HepG2 (cell line): ENCODE measurements at regions not wholly inside any gene's neighbourhood (a gene's known extent, or its start where the extent isn't known, plus 50 kb on each side); places are given as distances from the start of the nearest gene placed in this dataset.
"Not testable (repeated sequence)": the region's sequence is repeated elsewhere in the genome, so short reads cannot be mapped to it uniquely, and the experiment has no call there.

Source experiments
- ATAC-seq: fragments of 200-7000 bp; cut with Tn5 transposase; 3 replicates; pipeline ENCODE4 v1.9.1; 2020; ENCODE audit warnings: mild to moderate bottlenecking, moderate library complexity
- BruUV-seq: library from RNA; stranded (reverse); fragments of 400-500 nt; replicated peaks from 2 replicates; lab custom pipeline; 2021; lab: Mats Ljungman, UMichigan
- CTCF ChIA-PET: fragments of 300-600 bp; formaldehyde crosslinking; extraction: SDS; loops from one replicate; lab custom pipeline; 2021; ENCODE audit warnings: low total read pairs, inconsistent platforms, low intra/inter-chr PET ratio; lab: Yijun Ruan, JAX
- POLR2A ChIA-PET: fragments of 350-600 bp; sonication (Branson Sonifier 250); formaldehyde crosslinking; loops from one replicate; lab custom pipeline; 2020; ENCODE audit warnings: antibody characterized with exemption, inconsistent platforms; lab: Yijun Ruan, JAX
- DNase-seq: peaks from one replicate; pipeline ENCODE4 v3.0.0-alpha.2; 2015; ENCODE audit warnings: low spot score
- FAIRE-seq: peaks from 3 replicates; lab custom pipeline; 2011; peaks lifted over from hg19 to GRCh38; lab: Jason Lieb, UNC
- H2AFZ ChIP-seq: one replicate; pipeline ENCODE4 v1.6.1; 2011; ENCODE audit warnings: low read length, inconsistent platforms
- H3K27ac ChIP-seq: fragments of 300-600 bp; 3 replicates; pipeline ENCODE4 v1.8.0; 2011; ENCODE audit warnings: mixed run types, mild to moderate bottlenecking, mixed read lengths, low read length, inconsistent platforms; ENCODE audit not compliant: insufficient read depth; ENCODE audit errors: extremely low read length
- H3K27me3 ChIP-seq, 2 experiments: fragments of 200-600 bp in 1 of 2; 2 replicates in 1 of 2; 3 replicates in 1 of 2; pipeline versions ENCODE4 v1.6.0 to v1.8.0; 2011; ENCODE audit warnings: low read length in 2 of 2, mild to moderate bottlenecking in 2 of 2, moderate library complexity in 2 of 2, inconsistent platforms in 1 of 2; ENCODE audit not compliant: insufficient read depth in 2 of 2, control insufficient read depth in 1 of 2
- H3K36me3 ChIP-seq, 2 experiments: fragments of 200-600 bp in 1 of 2; replicated peaks in 1 of 2; 2 replicates in 1 of 2; 3 replicates in 1 of 2; pipeline versions ENCODE4 v1.5.1 to v1.8.0; 2011; ENCODE audit warnings: low read length in 2 of 2, inconsistent platforms in 1 of 2; ENCODE audit not compliant: insufficient read depth in 2 of 2, control insufficient read depth in 1 of 2
- H3K4me1 ChIP-seq: 2 replicates; pipeline ENCODE4 v1.5.1; 2012; ENCODE audit warnings: low read length, inconsistent platforms; ENCODE audit not compliant: insufficient read depth
- H3K4me2 ChIP-seq: 2 replicates; pipeline ENCODE4 v1.6.0; 2011; ENCODE audit warnings: low read depth, low read length, inconsistent platforms
- H3K4me3 ChIP-seq, 3 experiments: fragments of 200-600 bp in 1 of 3; sonication (generic), shearing (Covaris generic) in 1 of 3; replicated peaks in 1 of 3; 2 replicates each; pipeline ENCODE4 v1.5.1; 2011 to 2016; ENCODE audit warnings: low read length in 3 of 3, inconsistent platforms in 2 of 3, low read depth in 2 of 3, mild to moderate bottlenecking in 2 of 3, control low read depth in 1 of 3, mixed read lengths in 1 of 3; ENCODE audit not compliant: insufficient read depth in 1 of 3
- H3K79me2 ChIP-seq: one replicate; pipeline ENCODE4 v1.6.1; 2011; ENCODE audit warnings: low read length, inconsistent platforms; ENCODE audit not compliant: insufficient read depth
- H3K9ac ChIP-seq: 2 replicates; pipeline ENCODE4 v1.6.0; 2011; ENCODE audit warnings: mild to moderate bottlenecking, low read depth, low read length, inconsistent platforms; ENCODE audit not compliant: insufficient read depth
- H3K9me3 ChIP-seq: 2 replicates; pipeline ENCODE4 v1.5.1; 2012; ENCODE audit warnings: mild to moderate bottlenecking, low read length
- H4K20me1 ChIP-seq: 2 replicates; pipeline ENCODE4 v1.6.0; 2011; ENCODE audit warnings: inconsistent platforms, mild to moderate bottlenecking, low read length, moderate library complexity; ENCODE audit not compliant: insufficient read depth
- WGBS: methylation state at CpG from one replicate; pipeline ENCODE4 v1.1.6; 2017; ENCODE audit warnings: low lambda C conversion rate; 5-methylcytosine and 5-hydroxymethylcytosine counted together
- in situ Hi-C: cut with HindIII; loops from 2 replicates; pipeline ENCODE4 v1.10.0; 2017; ENCODE audit warnings: low pct_unique_long_range_greater_than_20kb; ENCODE audit not compliant: extremely low pct_ligation_motif_present
- intact Hi-C: fragments of 100-400 bp; cut with micrococcal nuclease; formaldehyde crosslinking; loops from one replicate; pipeline ENCODE4 v1.10.0; 2022; ENCODE audit not compliant: unreplicated experiment

GRCh38 chrY:18393633-18394032 lies 152.9 kb upstream of the HSFY1 start:
- H3K9me3 ChIP-seq, H3K4me3 ChIP-seq, DNase-seq, H3K4me1 ChIP-seq, BruUV-seq, POLR2A ChIA-PET, CTCF ChIA-PET, H4K20me1 ChIP-seq, ATAC-seq, H3K36me3 ChIP-seq, H3K27me3 ChIP-seq, H3K79me2 ChIP-seq, H2AFZ ChIP-seq, FAIRE-seq, intact Hi-C loops, in situ Hi-C loops, H3K4me2 ChIP-seq, H3K9ac ChIP-seq, H3K27ac ChIP-seq: not testable (repeated sequence)
- no CpG with 5 or more reads among the region's 3 CpGs for WGBS

- FAIRE-seq, intact Hi-C loops, H3K4me1 ChIP-seq, POLR2A ChIA-PET, H3K36me3 ChIP-seq, BruUV-seq, ATAC-seq, H2AFZ ChIP-seq, H3K27me3 ChIP-seq, H3K4me2 ChIP-seq, H3K4me3 ChIP-seq, H3K79me2 ChIP-seq, H3K9me3 ChIP-seq, H3K27ac ChIP-seq, in situ Hi-C loops, H4K20me1 ChIP-seq, DNase-seq, H3K9ac ChIP-seq, CTCF ChIA-PET: not testable (repeated sequence)
Observed at GRCh38 chrY:18420846-18421245, 125.7 kb upstream of the HSFY1 start.

GRCh38 chrY:18421457-18421856 lies 125.1 kb upstream of the HSFY1 start:
- DNase-seq, H2AFZ ChIP-seq, intact Hi-C loops, H3K9ac ChIP-seq, ATAC-seq, POLR2A ChIA-PET, CTCF ChIA-PET, H3K36me3 ChIP-seq, H3K27ac ChIP-seq, H3K4me3 ChIP-seq, H3K27me3 ChIP-seq, H3K79me2 ChIP-seq, H4K20me1 ChIP-seq, H3K4me2 ChIP-seq, FAIRE-seq, in situ Hi-C loops, BruUV-seq, H3K4me1 ChIP-seq, H3K9me3 ChIP-seq: not testable (repeated sequence)
- WGBS = no CpG with 5 or more reads among the region's 1 CpG

GRCh38 chrY:18423970-18424608 lies 122.4 kb upstream of the HSFY1 start:
- FAIRE-seq = peak; percentile 51

More at GRCh38 chrY:18423970-18424608, 122.4 kb upstream of the HSFY1 start:
- POLR2A ChIA-PET, H3K27ac ChIP-seq, DNase-seq, CTCF ChIA-PET, in situ Hi-C loops, H3K9ac ChIP-seq, H3K36me3 ChIP-seq, intact Hi-C loops, H3K4me3 ChIP-seq, H4K20me1 ChIP-seq, H3K9me3 ChIP-seq, H2AFZ ChIP-seq, H3K79me2 ChIP-seq, BruUV-seq, H3K4me2 ChIP-seq, H3K4me1 ChIP-seq, H3K27me3 ChIP-seq: not testable (repeated sequence)
- whole genome bisulfite sequencing = no CpG with 5 or more reads among the region's 16 CpGs
- ATAC-seq = peak; percentile 65
